ENCODE measurements at regions not wholly inside any gene's neighbourhood (a gene's known extent, or its start where the extent isn't known, plus 50 kb on each side); places are given as distances from the start of the nearest gene placed in this dataset.

GRCh38 chr20:50416269-50417022, 93.7 kb upstream of the PTPN1 start:
- H3K27ac ChIP-seq: peak overlapping the region; percentile 93
- no peak for TF ChIP-seq ZFX (IDR thresholded peaks at IDR 0.05)
- TF ChIP-seq, protein P1, sequence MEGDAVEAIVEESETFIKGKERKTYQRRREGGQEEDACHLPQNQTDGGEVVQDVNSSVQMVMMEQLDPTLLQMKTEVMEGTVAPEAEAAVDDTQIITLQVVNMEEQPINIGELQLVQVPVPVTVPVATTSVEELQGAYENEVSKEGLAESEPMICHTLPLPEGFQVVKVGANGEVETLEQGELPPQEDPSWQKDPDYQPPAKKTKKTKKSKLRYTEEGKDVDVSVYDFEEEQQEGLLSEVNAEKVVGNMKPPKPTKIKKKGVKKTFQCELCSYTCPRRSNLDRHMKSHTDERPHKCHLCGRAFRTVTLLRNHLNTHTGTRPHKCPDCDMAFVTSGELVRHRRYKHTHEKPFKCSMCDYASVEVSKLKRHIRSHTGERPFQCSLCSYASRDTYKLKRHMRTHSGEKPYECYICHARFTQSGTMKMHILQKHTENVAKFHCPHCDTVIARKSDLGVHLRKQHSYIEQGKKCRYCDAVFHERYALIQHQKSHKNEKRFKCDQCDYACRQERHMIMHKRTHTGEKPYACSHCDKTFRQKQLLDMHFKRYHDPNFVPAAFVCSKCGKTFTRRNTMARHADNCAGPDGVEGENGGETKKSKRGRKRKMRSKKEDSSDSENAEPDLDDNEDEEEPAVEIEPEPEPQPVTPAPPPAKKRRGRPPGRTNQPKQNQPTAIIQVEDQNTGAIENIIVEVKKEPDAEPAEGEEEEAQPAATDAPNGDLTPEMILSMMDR (conservative IDR thresholded peaks at IDR 0.05): no peak

DNA sequence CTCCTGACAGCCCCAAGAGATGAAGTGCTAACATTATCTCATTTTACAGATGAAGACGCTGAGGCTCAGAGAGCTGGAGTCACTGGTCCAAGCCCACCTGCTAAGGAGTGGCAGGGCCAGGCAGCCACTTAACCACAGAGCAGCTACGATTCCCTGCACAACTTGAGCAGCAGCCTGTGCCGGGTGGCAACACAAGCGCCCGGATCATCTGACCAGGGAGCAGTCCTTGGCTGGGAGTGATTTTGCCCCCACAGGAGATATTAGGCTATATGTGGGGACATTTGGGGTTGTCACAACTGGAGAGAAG, 93.2 kb upstream of the PTPN1 start:
- TF ChIP-seq, protein P1 (conservative IDR thresholded peaks at IDR 0.05): no peak
- TF ChIP-seq ZFX (IDR thresholded peaks at IDR 0.05): no peak
- peak overlapping the region; percentile 93 for H3K27ac ChIP-seq

GRCh38 chr20:50417484-50418235, 92.5 kb upstream of the PTPN1 start:
- H3K27ac ChIP-seq: no peak overlapping the region
- no peak for TF ChIP-seq ZFX (IDR thresholded peaks at IDR 0.05)
- TF ChIP-seq, protein P1 (conservative IDR thresholded peaks at IDR 0.05): no peak

DNA sequence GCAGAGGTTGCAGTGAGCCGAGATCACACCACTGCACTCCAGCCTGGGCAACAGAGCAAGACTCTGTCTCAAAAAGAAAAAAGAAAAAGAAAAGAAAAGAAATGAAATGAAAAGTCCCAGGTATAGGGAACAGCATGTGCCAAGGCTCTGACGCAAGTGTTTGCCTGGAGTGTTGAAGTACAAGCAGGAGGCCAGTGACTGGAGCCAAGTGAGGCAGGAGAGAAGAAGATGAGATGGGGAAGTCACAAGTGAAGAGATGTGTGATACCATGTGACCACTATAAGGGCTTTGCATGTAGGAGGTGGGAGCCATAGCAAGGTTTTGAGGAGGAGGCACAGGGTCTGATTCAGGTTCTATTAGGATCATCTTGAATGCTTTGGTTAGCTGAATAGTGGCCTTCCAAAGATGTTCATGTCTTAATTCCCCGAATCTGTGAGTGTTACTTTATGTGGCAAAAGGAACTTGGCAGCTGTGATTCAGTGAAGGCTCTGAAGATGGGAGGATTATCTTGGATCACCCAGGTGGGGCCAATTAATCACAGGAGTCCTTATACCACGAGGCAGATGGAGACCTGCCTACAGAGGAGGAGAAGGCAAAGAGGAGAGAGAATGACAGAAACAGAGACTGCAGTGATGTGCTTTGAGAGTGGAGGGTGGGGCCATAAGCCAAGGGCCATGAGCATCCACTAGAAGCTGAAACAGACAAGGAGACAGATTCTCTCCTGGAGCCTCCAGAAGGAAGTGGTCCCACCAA, 91.1 kb upstream of the PTPN1 start:
- TF ChIP-seq ZFX (IDR thresholded peaks at IDR 0.05): no peak
- TF ChIP-seq, protein P1 (conservative IDR thresholded peaks at IDR 0.05): no peak
- H3K27ac ChIP-seq: no peak overlapping the region

GRCh38 chr20:50420380-50420779, 89.8 kb upstream of the PTPN1 start:
- TF ChIP-seq, protein P1 (conservative IDR thresholded peaks at IDR 0.05): no peak
- no peak for TF ChIP-seq ZFX (IDR thresholded peaks at IDR 0.05)
- no peak overlapping the region for H3K27ac ChIP-seq

GRCh38 chr20:50421356-50422340, 88.5 kb upstream of the PTPN1 start:
- TF ChIP-seq, protein P1 (conservative IDR thresholded peaks at IDR 0.05): no peak
- no peak overlapping the region for H3K27ac ChIP-seq
